MM.1S (cell line): ENCODE measurements at regions not wholly inside any gene's neighbourhood (a gene's known extent, or its start where the extent isn't known, plus 50 kb on each side); places are given as distances from the start of the nearest gene placed in this dataset.

Experiments used
- EZH2 ChIP-seq: fragments of 300-600 bp; sonication (generic); optimal IDR thresholded peaks from 2 replicates; pipeline ENCODE3; 2017; ENCODE audit warnings: low read depth, mild to moderate bottlenecking, antibody characterized with exemption, low read length, mixed read lengths
- EZH2phosphoT487 ChIP-seq: fragments of 300-600 bp; sonication (generic); IDR thresholded peaks from 2 replicates; pipeline ENCODE4 v1.6.1; 2018; ENCODE audit warnings: antibody characterized with exemption, low read length
- TF ChIP-seq, protein P1 (sequence below): fragments of 300-600 bp; sonication (generic); IDR thresholded peaks from 2 replicates; pipeline ENCODE4 v1.5.1; 2016; ENCODE audit warnings: antibody characterized with exemption, low read length, mixed read lengths

DNA sequence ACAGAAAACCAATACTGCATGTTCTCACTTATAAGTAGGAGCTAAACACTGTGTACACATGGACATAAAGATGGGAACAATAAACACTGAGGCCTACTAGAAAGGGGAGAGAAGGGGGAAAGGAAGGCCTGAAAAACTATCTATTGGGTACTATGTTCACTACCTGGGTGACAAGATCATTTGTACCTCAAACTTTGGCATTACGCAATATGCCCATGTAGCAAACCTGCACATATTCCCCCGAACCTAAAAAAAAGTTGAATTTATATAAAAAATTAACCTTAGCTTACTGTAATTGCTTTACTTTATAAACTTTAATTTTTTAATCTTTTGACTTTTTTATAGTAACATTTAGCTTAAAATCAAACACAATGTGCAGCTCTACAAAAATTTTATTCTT is 237.6 kb upstream of the ATP10B start:
- TF ChIP-seq, protein P1, sequence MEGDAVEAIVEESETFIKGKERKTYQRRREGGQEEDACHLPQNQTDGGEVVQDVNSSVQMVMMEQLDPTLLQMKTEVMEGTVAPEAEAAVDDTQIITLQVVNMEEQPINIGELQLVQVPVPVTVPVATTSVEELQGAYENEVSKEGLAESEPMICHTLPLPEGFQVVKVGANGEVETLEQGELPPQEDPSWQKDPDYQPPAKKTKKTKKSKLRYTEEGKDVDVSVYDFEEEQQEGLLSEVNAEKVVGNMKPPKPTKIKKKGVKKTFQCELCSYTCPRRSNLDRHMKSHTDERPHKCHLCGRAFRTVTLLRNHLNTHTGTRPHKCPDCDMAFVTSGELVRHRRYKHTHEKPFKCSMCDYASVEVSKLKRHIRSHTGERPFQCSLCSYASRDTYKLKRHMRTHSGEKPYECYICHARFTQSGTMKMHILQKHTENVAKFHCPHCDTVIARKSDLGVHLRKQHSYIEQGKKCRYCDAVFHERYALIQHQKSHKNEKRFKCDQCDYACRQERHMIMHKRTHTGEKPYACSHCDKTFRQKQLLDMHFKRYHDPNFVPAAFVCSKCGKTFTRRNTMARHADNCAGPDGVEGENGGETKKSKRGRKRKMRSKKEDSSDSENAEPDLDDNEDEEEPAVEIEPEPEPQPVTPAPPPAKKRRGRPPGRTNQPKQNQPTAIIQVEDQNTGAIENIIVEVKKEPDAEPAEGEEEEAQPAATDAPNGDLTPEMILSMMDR: no peak
- TF ChIP-seq EZH2 (no peak), EZH2phosphoT487 (no peak)
